ENCODE measurements at regions not wholly inside any gene's neighbourhood (a gene's known extent, or its start where the extent isn't known, plus 50 kb on each side); places are given as distances from the start of the nearest gene placed in this dataset.

DNA sequence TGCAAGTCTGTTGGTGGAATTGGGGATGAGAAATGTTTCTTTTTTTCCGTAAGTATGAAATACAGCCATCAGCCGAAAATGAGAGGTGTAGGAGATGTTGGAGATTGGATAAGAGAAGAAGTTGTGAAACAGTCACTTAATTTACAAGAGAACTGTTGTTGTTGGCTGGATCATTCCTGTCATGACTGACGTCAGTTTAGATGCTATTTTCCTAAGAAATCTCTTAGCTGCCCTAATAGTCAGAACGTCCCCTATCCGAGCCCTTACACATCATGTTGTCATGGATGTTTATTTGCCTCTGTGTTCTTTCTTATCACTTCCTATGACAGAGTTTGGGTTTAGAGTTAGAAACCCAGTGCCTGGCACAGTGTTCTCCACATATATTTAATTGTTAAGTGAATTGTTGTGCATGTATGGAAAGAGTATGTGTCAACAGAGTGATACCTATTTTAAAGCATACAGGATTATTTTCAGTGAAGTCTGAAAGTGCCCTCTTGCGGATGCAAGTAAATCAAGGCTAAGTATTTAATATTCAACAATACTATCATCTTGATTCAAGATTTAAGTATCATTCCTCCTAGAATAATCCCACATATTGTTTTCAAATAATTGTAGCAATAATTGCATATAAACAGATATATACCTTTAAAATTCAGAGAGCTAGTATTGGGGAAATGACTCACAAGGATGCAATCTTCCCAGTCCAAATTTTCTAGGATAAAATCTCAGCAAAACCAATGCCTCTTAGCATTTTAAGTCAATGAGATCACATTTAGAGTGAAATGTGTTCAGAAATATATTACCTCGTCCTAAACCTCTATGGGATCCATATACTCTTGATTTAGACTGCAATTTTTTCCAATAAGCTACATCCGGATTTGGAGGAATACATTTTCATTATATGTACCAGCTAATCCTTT is 309.9 kb upstream of the NOX3 start:
- no peak overlapping the region for H3K4me3 ChIP-seq (ENCODE audit: control insufficient read depth in 2 of 3, extremely low read depth in 1 of 3, insufficient read depth in 2 of 3, low read depth in 1 of 3, low read length in 3 of 3)
- H3K4me1 ChIP-seq (ENCODE audit: control insufficient read depth, extremely low read depth, insufficient read depth, low read length), result no peaks in the 10 kb centered on the region
- H3K36me3 ChIP-seq (ENCODE audit: control insufficient read depth in 2 of 2, extremely low read depth in 1 of 2, insufficient read depth in 2 of 2, low read length in 2 of 2), result no peaks in the 10 kb centered on the region
- TF ChIP-seq, protein P1, sequence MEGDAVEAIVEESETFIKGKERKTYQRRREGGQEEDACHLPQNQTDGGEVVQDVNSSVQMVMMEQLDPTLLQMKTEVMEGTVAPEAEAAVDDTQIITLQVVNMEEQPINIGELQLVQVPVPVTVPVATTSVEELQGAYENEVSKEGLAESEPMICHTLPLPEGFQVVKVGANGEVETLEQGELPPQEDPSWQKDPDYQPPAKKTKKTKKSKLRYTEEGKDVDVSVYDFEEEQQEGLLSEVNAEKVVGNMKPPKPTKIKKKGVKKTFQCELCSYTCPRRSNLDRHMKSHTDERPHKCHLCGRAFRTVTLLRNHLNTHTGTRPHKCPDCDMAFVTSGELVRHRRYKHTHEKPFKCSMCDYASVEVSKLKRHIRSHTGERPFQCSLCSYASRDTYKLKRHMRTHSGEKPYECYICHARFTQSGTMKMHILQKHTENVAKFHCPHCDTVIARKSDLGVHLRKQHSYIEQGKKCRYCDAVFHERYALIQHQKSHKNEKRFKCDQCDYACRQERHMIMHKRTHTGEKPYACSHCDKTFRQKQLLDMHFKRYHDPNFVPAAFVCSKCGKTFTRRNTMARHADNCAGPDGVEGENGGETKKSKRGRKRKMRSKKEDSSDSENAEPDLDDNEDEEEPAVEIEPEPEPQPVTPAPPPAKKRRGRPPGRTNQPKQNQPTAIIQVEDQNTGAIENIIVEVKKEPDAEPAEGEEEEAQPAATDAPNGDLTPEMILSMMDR (optimal IDR thresholded peaks at IDR 0.05 in 1 of 3, IDR thresholded peaks at IDR 0.05 in 1 of 3, conservative IDR thresholded peaks at IDR 0.05 in 1 of 3; ENCODE audit: extremely low read depth in 1 of 3, insufficient read depth in 2 of 3, low read length in 3 of 3), result no peak
- TF ChIP-seq EZH2 (IDR thresholded peaks at IDR 0.05; ENCODE audit: low read length), result no peak
- no peaks in the 10 kb centered on the region for H3K79me2 ChIP-seq (ENCODE audit: control insufficient read depth, insufficient read depth, low read length)
- no peaks in the 10 kb centered on the region for H4K20me1 ChIP-seq (ENCODE audit: control insufficient read depth, extremely low read depth, insufficient read depth, low read length)
- H3K27me3 ChIP-seq (ENCODE audit: control insufficient read depth, extremely low read depth, insufficient read depth, low read length), result no peaks in the 10 kb centered on the region
- FAIRE-seq (peak; percentile 39), DNase-seq (ENCODE audit: low read depth, low spot score) (no peak)
- no peaks in the 10 kb centered on the region for H3K9me3 ChIP-seq (ENCODE audit: control insufficient read depth, low read depth, low read length)
- no peak overlapping the region for H3K9ac ChIP-seq (ENCODE audit: control insufficient read depth, extremely low read depth, insufficient read depth, low read length)
- no peak overlapping the region for H3K27ac ChIP-seq (ENCODE audit: control insufficient read depth, insufficient read depth, low read length)
- H3K9me1 ChIP-seq (ENCODE audit: control insufficient read depth, extremely low read depth, insufficient read depth, low read length), result no peaks in the 10 kb centered on the region
- H3K4me2 ChIP-seq (ENCODE audit: control insufficient read depth, extremely low read depth, insufficient read depth, low read depth, low read length), result no peak overlapping the region
- no peak overlapping the region for H2AFZ ChIP-seq (ENCODE audit: control insufficient read depth, low read length)
- dilution Hi-C loops (cut with MboI; ENCODE audit: extremely low pct_ligation_motif_present, low sequenced_read_pairs), result no loop called here

DNA sequence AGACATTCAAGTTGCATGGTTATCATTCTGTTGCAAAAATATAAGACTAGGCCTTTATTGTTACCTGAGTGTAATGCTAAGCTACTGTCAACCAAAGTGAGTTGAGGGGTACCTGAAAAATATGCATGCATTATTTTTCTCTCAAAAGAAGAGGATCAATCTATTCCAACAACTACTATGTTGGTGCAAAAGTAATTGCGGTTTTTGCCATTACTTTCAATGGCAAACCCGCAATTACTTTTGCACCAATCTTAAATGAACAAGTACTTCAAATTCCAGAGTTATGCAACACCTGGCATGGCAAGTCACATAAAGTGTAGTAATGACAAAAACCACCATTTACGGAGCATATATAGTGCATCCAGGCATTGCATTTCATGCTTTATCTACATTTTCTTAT is 307.0 kb upstream of the NOX3 start:
- no peaks in the 10 kb centered on the region for H3K36me3 ChIP-seq (ENCODE audit: control insufficient read depth in 2 of 2, extremely low read depth in 1 of 2, insufficient read depth in 2 of 2, low read length in 2 of 2)
- H3K79me2 ChIP-seq (ENCODE audit: control insufficient read depth, insufficient read depth, low read length), result no peaks in the 10 kb centered on the region
- no peaks in the 10 kb centered on the region for H4K20me1 ChIP-seq (ENCODE audit: control insufficient read depth, extremely low read depth, insufficient read depth, low read length)
- H3K4me2 ChIP-seq (ENCODE audit: control insufficient read depth, extremely low read depth, insufficient read depth, low read depth, low read length), result no peak overlapping the region
- H3K27ac ChIP-seq (ENCODE audit: control insufficient read depth, insufficient read depth, low read length), result no peak overlapping the region
- no peaks in the 10 kb centered on the region for H3K27me3 ChIP-seq (ENCODE audit: control insufficient read depth, extremely low read depth, insufficient read depth, low read length)
- no peaks in the 10 kb centered on the region for H3K9me1 ChIP-seq (ENCODE audit: control insufficient read depth, extremely low read depth, insufficient read depth, low read length)
- DNase-seq (ENCODE audit: low read depth, low spot score), result no peak
- no peaks in the 10 kb centered on the region for H3K4me1 ChIP-seq (ENCODE audit: control insufficient read depth, extremely low read depth, insufficient read depth, low read length)
- no peak overlapping the region for H3K4me3 ChIP-seq (ENCODE audit: control insufficient read depth in 2 of 3, extremely low read depth in 1 of 3, insufficient read depth in 2 of 3, low read depth in 1 of 3, low read length in 3 of 3)
- H3K9ac ChIP-seq (ENCODE audit: control insufficient read depth, extremely low read depth, insufficient read depth, low read length), result no peak overlapping the region
- no peak overlapping the region for H2AFZ ChIP-seq (ENCODE audit: control insufficient read depth, low read length)
- no peaks in the 10 kb centered on the region for H3K9me3 ChIP-seq (ENCODE audit: control insufficient read depth, low read depth, low read length)
- dilution Hi-C loops (cut with MboI; ENCODE audit: extremely low pct_ligation_motif_present, low sequenced_read_pairs), result no loop called here
- TF ChIP-seq, protein P1 (optimal IDR thresholded peaks at IDR 0.05 in 1 of 3, IDR thresholded peaks at IDR 0.05 in 1 of 3, conservative IDR thresholded peaks at IDR 0.05 in 1 of 3; ENCODE audit: extremely low read depth in 1 of 3, insufficient read depth in 2 of 3, low read length in 3 of 3), result no peak
- TF ChIP-seq EZH2 (IDR thresholded peaks at IDR 0.05; ENCODE audit: low read length), result no peak
- no peak for FAIRE-seq

Data from keratinocyte (primary cell).